WTC11 (cell line): ENCODE measurements at regions not wholly inside any gene's neighbourhood (a gene's known extent, or its start where the extent isn't known, plus 50 kb on each side); places are given as distances from the start of the nearest gene placed in this dataset.

Experiments
- ATAC-seq: fragments of 200-7000 bp; cut with Tn5 transposase; 2 replicates; pipeline ENCODE4 v1.10.0; 2021; ENCODE audit warnings: mild to moderate bottlenecking, moderate library complexity
- CTCF ChIA-PET: fragments of 300-600 bp; sonication (Branson Sonifier 250); formaldehyde crosslinking; loops from one replicate; lab custom pipeline; 2021; ENCODE audit warnings: antibody characterized with exemption; lab: Charles Lee
- POLR2A ChIA-PET: fragments of 350-600 bp; sonication (Branson Sonifier 250); formaldehyde crosslinking; loops from one replicate; lab custom pipeline; 2021; ENCODE audit warnings: antibody characterized with exemption; lab: Charles Lee
- DNase-seq: peaks from one replicate; pipeline ENCODE4 v3.0.0; 2021; ENCODE audit warnings: low spot score
- H3K27ac Mint-ChIP-seq: 2 replicates; pipeline ENCODE4 v1.8.0; 2021; ENCODE audit warnings: mixed read lengths
- H3K27me3 Mint-ChIP-seq: 2 replicates; pipeline ENCODE4 v1.8.0; 2021; ENCODE audit warnings: low read depth, mild to moderate bottlenecking, moderate library complexity, mixed read lengths
- H3K36me3 Mint-ChIP-seq: 2 replicates; pipeline ENCODE4 v1.8.0; 2021; ENCODE audit warnings: mixed read lengths
- H3K4me1 Mint-ChIP-seq: 2 replicates; pipeline ENCODE4 v1.8.0; 2022; ENCODE audit warnings: mixed read lengths
- H3K4me3 Mint-ChIP-seq: 2 replicates; pipeline ENCODE4 v1.8.0; 2021; ENCODE audit warnings: mild to moderate bottlenecking, moderate library complexity, mixed read lengths
- H3K9me3 Mint-ChIP-seq: 2 replicates; pipeline ENCODE4 v1.8.0; 2021; ENCODE audit warnings: mixed read lengths
- ELF4 ChIP-seq: sonication (generic); formaldehyde crosslinking; IDR thresholded peaks from 2 replicates; pipeline ENCODE4 v1.8.1; 2022; ENCODE audit warnings: low read depth, mild to moderate bottlenecking, moderate library complexity, missing genetic modification reagents
- EMX1 ChIP-seq: fragments of 250-450 bp; sonication (Bioruptor Pico); IDR thresholded peaks from 2 replicates; pipeline ENCODE4 v1.8.0; 2021; ENCODE audit warnings: mild to moderate bottlenecking
- FOXJ3 ChIP-seq: sonication (generic); formaldehyde crosslinking; IDR thresholded peaks from 2 replicates; pipeline ENCODE4 v1.9.0; 2021; ENCODE audit warnings: missing genetic modification reagents, mild to moderate bottlenecking, borderline replicate concordance
- FOXK1 ChIP-seq: sonication (generic); formaldehyde crosslinking; IDR thresholded peaks from 2 replicates; pipeline ENCODE4 v1.8.0; 2022; ENCODE audit warnings: mild to moderate bottlenecking, moderate library complexity, missing genetic modification reagents
- HMGA2 ChIP-seq: fragments of 250-450 bp; sonication (Bioruptor Pico); IDR thresholded peaks from 2 replicates; pipeline ENCODE4 v1.4.0; 2021; ENCODE audit warnings: mild to moderate bottlenecking, moderate library complexity
- IRF2 ChIP-seq: sonication (generic); formaldehyde crosslinking; IDR thresholded peaks from 2 replicates; pipeline ENCODE4 v1.8.0; 2022; ENCODE audit warnings: low read depth, missing genetic modification reagents, borderline replicate concordance
- JAZF1 ChIP-seq: fragments of 250-450 bp; sonication (Bioruptor Pico); IDR thresholded peaks from 2 replicates; pipeline ENCODE4 v1.9.0; 2021; ENCODE audit warnings: moderate library complexity, mild to moderate bottlenecking, inconsistent platforms
- MXD4 ChIP-seq: fragments of 250-450 bp; sonication (Bioruptor Pico); IDR thresholded peaks from 2 replicates; pipeline ENCODE4 v1.8.0; 2021; ENCODE audit warnings: mild to moderate bottlenecking, moderate library complexity, borderline replicate concordance
- MYBL2 ChIP-seq: sonication (generic); formaldehyde crosslinking; IDR thresholded peaks from 2 replicates; pipeline ENCODE4 v1.8.1; 2023; ENCODE audit warnings: mild to moderate bottlenecking, moderate library complexity, missing genetic modification reagents
- OVOL2 ChIP-seq: fragments of 250-450 bp; sonication (Bioruptor Pico); IDR thresholded peaks from 2 replicates; pipeline ENCODE4 v1.9.0; 2021; ENCODE audit warnings: mild to moderate bottlenecking, borderline replicate concordance
- PRRX2 ChIP-seq: fragments of 250-450 bp; sonication (Bioruptor Pico); IDR thresholded peaks from 2 replicates; pipeline ENCODE4 v1.8.0; 2021; ENCODE audit warnings: mild to moderate bottlenecking
- RELA ChIP-seq: sonication (generic); formaldehyde crosslinking; IDR thresholded peaks from 2 replicates; pipeline ENCODE4 v1.8.1; 2022; ENCODE audit warnings: missing genetic modification reagents, mild to moderate bottlenecking, borderline replicate concordance
- TP53 ChIP-seq: sonication (generic); formaldehyde crosslinking; IDR thresholded peaks from 2 replicates; pipeline ENCODE4 v1.8.1; 2023; ENCODE audit warnings: mild to moderate bottlenecking, missing genetic modification reagents
- ZNF138 ChIP-seq: sonication (generic); formaldehyde crosslinking; conservative IDR thresholded peaks from 2 replicates; pipeline ENCODE4 v1.8.1; 2022; ENCODE audit warnings: mild to moderate bottlenecking, moderate library complexity, missing genetic modification reagents
- ZNF232 ChIP-seq: sonication (generic); formaldehyde crosslinking; IDR thresholded peaks from 2 replicates; pipeline ENCODE4 v1.8.0; 2022; ENCODE audit warnings: mild to moderate bottlenecking, missing genetic modification reagents
- ZNF263 ChIP-seq: sonication (generic); formaldehyde crosslinking; IDR thresholded peaks from 2 replicates; pipeline ENCODE4 v1.8.1; 2022; ENCODE audit warnings: low read depth, mild to moderate bottlenecking, moderate library complexity, missing genetic modification reagents
- TF ChIP-seq, protein P1 (sequence below): fragments of 250-450 bp; sonication (Bioruptor Pico); IDR thresholded peaks from 2 replicates; pipeline ENCODE4 v1.9.0; 2021; ENCODE audit warnings: mild to moderate bottlenecking
- TF ChIP-seq, protein P2 (sequence below): sonication (generic); formaldehyde crosslinking; IDR thresholded peaks from 2 replicates; pipeline ENCODE4 v1.8.1; 2023; ENCODE audit warnings: mild to moderate bottlenecking, moderate library complexity, missing genetic modification reagents
- TF ChIP-seq, protein P3 (sequence below): sonication (generic); formaldehyde crosslinking; IDR thresholded peaks from 2 replicates; pipeline ENCODE4 v1.8.1; 2023; ENCODE audit warnings: mild to moderate bottlenecking, missing genetic modification reagents
- TF ChIP-seq, protein P4 (sequence below): sonication (generic); formaldehyde crosslinking; IDR thresholded peaks from 2 replicates; pipeline ENCODE4 v1.8.1; 2022; ENCODE audit warnings: low read depth, mild to moderate bottlenecking, moderate library complexity, missing genetic modification reagents, borderline replicate concordance
- TF ChIP-seq, protein P5 (sequence below): fragments of 250-450 bp; sonication (Bioruptor Pico); IDR thresholded peaks from 2 replicates; pipeline ENCODE4 v2.1.2; 2022; ENCODE audit warnings: mild to moderate bottlenecking, moderate library complexity
- TF ChIP-seq, protein P6 (sequence below): sonication (generic); formaldehyde crosslinking; IDR thresholded peaks from 2 replicates; pipeline ENCODE4 v1.8.0; 2023; ENCODE audit warnings: missing genetic modification reagents
- TF ChIP-seq, protein P7 (sequence below): sonication (generic); formaldehyde crosslinking; IDR thresholded peaks from 2 replicates; pipeline ENCODE4 v1.8.0; 2022; ENCODE audit warnings: mild to moderate bottlenecking, missing genetic modification reagents
- TF ChIP-seq, protein P8 (sequence below): sonication (generic); formaldehyde crosslinking; conservative IDR thresholded peaks from 2 replicates; pipeline ENCODE4 v1.8.1; 2023; ENCODE audit warnings: mild to moderate bottlenecking, low read depth, missing genetic modification reagents, moderate library complexity
- TF ChIP-seq, protein P9 (sequence below): sonication (generic); formaldehyde crosslinking; conservative IDR thresholded peaks from 2 replicates; pipeline ENCODE4 v1.8.1; 2022; ENCODE audit warnings: mild to moderate bottlenecking, missing genetic modification reagents
- TF ChIP-seq, protein P10 (sequence below): sonication (generic); formaldehyde crosslinking; IDR thresholded peaks from 2 replicates; pipeline ENCODE4 v1.8.1; 2023; ENCODE audit warnings: mild to moderate bottlenecking, missing genetic modification reagents, moderate library complexity

DNA sequence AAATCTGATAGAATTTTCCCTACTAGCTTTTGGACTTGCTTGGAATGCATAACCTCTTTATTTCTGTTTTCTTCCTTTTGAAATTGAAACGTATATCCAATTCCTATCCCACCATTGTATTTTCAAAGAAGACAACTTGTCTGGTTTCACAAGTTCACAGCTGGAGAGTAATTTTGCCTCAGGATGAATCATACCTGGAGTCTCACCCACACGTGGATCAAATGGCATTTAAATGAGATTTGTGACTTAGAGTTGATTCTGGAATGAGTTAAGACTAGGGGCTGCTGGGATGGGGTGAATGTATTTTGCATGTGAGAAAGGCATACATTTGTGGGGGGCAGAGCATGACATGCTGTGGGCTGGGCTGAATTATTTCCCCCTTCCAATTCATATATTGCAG, 516.5 kb upstream of the MGAT4C start:
- ChIA-PET POLR2A (no interaction called here), CTCF (no interaction called here)
- Mint-ChIP-seq H3K4me1 (peaks cover 13% of the 10 kb centered on the region), H3K9me3 (peaks cover 8% of the 10 kb centered on the region), H3K36me3 (no peaks in the 10 kb centered on the region), H3K27me3 (no peaks in the 10 kb centered on the region), H3K27ac (no peak overlapping the region), H3K4me3 (no peak overlapping the region)
- ATAC-seq, result no peak
- TF ChIP-seq, protein P1, sequence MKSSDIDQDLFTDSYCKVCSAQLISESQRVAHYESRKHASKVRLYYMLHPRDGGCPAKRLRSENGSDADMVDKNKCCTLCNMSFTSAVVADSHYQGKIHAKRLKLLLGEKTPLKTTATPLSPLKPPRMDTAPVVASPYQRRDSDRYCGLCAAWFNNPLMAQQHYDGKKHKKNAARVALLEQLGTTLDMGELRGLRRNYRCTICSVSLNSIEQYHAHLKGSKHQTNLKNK (CRISPR knock-in tag), result no peak
- TF ChIP-seq, protein P2, sequence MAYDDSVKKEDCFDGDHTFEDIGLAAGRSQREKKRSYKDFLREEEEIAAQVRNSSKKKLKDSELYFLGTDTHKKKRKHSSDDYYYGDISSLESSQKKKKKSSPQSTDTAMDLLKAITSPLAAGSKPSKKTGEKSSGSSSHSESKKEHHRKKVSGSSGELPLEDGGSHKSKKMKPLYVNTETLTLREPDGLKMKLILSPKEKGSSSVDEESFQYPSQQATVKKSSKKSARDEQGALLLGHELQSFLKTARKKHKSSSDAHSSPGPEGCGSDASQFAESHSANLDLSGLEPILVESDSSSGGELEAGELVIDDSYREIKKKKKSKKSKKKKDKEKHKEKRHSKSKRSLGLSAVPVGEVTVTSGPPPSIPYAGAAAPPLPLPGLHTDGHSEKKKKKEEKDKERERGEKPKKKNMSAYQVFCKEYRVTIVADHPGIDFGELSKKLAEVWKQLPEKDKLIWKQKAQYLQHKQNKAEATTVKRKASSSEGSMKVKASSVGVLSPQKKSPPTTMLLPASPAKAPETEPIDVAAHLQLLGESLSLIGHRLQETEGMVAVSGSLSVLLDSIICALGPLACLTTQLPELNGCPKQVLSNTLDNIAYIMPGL (CRISPR knock-in tag), result no peak
- TF ChIP-seq EMX1 (CRISPR knock-in tag) (no peak), ELF4 (CRISPR knock-in tag) (no peak), MXD4 (no peak), HMGA2 (CRISPR knock-in tag) (no peak), TP53 (CRISPR knock-in tag) (no peak), IRF2 (CRISPR knock-in tag) (no peak), ZNF232 (CRISPR knock-in tag) (no peak), FOXJ3 (CRISPR knock-in tag) (no peak), PRRX2 (CRISPR knock-in tag) (no peak), ZNF263 (no peak), ZNF138 (CRISPR knock-in tag) (no peak), OVOL2 (CRISPR knock-in tag) (no peak), MYBL2 (no peak)
- TF ChIP-seq, protein P3, sequence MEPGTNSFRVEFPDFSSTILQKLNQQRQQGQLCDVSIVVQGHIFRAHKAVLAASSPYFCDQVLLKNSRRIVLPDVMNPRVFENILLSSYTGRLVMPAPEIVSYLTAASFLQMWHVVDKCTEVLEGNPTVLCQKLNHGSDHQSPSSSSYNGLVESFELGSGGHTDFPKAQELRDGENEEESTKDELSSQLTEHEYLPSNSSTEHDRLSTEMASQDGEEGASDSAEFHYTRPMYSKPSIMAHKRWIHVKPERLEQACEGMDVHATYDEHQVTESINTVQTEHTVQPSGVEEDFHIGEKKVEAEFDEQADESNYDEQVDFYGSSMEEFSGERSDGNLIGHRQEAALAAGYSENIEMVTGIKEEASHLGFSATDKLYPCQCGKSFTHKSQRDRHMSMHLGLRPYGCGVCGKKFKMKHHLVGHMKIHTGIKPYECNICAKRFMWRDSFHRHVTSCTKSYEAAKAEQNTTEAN, result no peak
- TF ChIP-seq, protein P4, sequence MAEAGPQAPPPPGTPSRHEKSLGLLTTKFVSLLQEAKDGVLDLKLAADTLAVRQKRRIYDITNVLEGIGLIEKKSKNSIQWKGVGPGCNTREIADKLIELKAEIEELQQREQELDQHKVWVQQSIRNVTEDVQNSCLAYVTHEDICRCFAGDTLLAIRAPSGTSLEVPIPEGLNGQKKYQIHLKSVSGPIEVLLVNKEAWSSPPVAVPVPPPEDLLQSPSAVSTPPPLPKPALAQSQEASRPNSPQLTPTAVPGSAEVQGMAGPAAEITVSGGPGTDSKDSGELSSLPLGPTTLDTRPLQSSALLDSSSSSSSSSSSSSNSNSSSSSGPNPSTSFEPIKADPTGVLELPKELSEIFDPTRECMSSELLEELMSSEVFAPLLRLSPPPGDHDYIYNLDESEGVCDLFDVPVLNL, result no peak
- TF ChIP-seq, protein P5, sequence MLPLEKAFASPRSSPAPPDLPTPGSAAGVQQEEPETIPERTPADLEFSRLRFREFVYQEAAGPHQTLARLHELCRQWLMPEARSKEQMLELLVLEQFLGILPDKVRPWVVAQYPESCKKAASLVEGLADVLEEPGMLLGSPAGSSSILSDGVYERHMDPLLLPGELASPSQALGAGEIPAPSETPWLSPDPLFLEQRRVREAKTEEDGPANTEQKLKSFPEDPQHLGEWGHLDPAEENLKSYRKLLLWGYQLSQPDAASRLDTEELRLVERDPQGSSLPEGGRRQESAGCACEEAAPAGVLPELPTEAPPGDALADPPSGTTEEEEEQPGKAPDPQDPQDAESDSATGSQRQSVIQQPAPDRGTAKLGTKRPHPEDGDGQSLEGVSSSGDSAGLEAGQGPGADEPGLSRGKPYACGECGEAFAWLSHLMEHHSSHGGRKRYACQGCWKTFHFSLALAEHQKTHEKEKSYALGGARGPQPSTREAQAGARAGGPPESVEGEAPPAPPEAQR (CRISPR knock-in tag), result no peak
- TF ChIP-seq, protein P6, sequence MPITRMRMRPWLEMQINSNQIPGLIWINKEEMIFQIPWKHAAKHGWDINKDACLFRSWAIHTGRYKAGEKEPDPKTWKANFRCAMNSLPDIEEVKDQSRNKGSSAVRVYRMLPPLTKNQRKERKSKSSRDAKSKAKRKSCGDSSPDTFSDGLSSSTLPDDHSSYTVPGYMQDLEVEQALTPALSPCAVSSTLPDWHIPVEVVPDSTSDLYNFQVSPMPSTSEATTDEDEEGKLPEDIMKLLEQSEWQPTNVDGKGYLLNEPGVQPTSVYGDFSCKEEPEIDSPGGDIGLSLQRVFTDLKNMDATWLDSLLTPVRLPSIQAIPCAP (CRISPR knock-in tag), result no peak
- TF ChIP-seq, protein P7, sequence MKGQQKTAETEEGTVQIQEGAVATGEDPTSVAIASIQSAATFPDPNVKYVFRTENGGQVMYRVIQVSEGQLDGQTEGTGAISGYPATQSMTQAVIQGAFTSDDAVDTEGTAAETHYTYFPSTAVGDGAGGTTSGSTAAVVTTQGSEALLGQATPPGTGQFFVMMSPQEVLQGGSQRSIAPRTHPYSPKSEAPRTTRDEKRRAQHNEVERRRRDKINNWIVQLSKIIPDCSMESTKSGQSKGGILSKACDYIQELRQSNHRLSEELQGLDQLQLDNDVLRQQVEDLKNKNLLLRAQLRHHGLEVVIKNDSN (CRISPR knock-in tag), result no peak
- DNase-seq, result no peak

DNA sequence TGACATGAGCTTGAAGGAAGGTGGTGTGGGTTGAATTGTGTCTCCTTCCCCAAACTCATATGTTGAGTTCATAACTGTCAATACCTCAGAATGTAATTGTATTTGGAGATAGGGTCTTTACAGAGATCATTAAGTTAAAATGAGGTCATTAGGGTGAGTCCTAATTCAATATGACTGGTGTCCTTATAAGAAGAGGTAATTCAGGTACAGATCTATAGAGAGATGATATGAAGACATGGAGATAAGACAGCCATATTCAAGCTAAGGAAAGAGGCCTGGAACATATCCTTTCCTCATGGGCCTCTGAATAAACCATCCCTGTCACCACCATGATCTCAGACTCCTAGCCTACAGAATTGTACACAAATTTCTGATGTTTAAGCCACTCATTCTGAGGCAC, 514.7 kb upstream of the MGAT4C start:
- Mint-ChIP-seq H3K27me3 (no peaks in the 10 kb centered on the region), H3K9me3 (peaks cover 13% of the 10 kb centered on the region), H3K36me3 (peaks cover 2% of the 10 kb centered on the region; the same call in 1 of the 2 replicates), H3K4me3 (no peak overlapping the region), H3K27ac (no peak overlapping the region), H3K4me1 (peaks cover 13% of the 10 kb centered on the region)
- ChIA-PET POLR2A (no interaction called here), CTCF (no interaction called here)
- DNase-seq (no peak), ATAC-seq (no peak)
- TF ChIP-seq, protein P8, sequence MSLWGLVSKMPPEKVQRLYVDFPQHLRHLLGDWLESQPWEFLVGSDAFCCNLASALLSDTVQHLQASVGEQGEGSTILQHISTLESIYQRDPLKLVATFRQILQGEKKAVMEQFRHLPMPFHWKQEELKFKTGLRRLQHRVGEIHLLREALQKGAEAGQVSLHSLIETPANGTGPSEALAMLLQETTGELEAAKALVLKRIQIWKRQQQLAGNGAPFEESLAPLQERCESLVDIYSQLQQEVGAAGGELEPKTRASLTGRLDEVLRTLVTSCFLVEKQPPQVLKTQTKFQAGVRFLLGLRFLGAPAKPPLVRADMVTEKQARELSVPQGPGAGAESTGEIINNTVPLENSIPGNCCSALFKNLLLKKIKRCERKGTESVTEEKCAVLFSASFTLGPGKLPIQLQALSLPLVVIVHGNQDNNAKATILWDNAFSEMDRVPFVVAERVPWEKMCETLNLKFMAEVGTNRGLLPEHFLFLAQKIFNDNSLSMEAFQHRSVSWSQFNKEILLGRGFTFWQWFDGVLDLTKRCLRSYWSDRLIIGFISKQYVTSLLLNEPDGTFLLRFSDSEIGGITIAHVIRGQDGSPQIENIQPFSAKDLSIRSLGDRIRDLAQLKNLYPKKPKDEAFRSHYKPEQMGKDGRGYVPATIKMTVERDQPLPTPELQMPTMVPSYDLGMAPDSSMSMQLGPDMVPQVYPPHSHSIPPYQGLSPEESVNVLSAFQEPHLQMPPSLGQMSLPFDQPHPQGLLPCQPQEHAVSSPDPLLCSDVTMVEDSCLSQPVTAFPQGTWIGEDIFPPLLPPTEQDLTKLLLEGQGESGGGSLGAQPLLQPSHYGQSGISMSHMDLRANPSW (CRISPR knock-in tag), result no peak
- TF ChIP-seq, protein P9, sequence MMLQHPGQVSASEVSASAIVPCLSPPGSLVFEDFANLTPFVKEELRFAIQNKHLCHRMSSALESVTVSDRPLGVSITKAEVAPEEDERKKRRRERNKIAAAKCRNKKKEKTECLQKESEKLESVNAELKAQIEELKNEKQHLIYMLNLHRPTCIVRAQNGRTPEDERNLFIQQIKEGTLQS, result no peak
- TF ChIP-seq EMX1 (CRISPR knock-in tag), result no peak
- TF ChIP-seq, protein P10, sequence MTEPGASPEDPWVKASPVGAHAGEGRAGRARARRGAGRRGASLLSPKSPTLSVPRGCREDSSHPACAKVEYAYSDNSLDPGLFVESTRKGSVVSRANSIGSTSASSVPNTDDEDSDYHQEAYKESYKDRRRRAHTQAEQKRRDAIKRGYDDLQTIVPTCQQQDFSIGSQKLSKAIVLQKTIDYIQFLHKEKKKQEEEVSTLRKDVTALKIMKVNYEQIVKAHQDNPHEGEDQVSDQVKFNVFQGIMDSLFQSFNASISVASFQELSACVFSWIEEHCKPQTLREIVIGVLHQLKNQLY, result no peak
- no peak for TF ChIP-seq RELA (CRISPR knock-in tag)
- TF ChIP-seq FOXK1 (CRISPR knock-in tag), result no peak
- no peak for TF ChIP-seq ZNF263
- TF ChIP-seq JAZF1 (CRISPR knock-in tag), result no peak
